ENCODE measurements at regions not wholly inside any gene's neighbourhood (a gene's known extent, or its start where the extent isn't known, plus 50 kb on each side); places are given as distances from the start of the nearest gene placed in this dataset.
A peak's percentile ranks its signal among the peaks of the same experiment; 100 is the strongest.
"Not testable (repeated sequence)": the region's sequence is repeated elsewhere in the genome, so short reads cannot be mapped to it uniquely, and the experiment has no call there.

- no peak for DNase-seq (ENCODE audit: extremely low spot score)
- TF ChIP-seq CTCF (IDR thresholded peaks at IDR 0.05; ENCODE audit: control extremely low read depth, extremely low read depth, low read depth, missing control alignments): no peak
- POLR2A ChIA-PET: no interaction called here
- CTCF ChIA-PET: interaction anchor here (3.1 kb wide), 1 partner anchor 14 kb away, joined by 12 read pairs; no protein-coding TSS in a partner anchor
These were observed 426.0 kb downstream of the FUT8 start for GRCh38 chr14:65838565-65838964.

- DNase-seq (ENCODE audit: extremely low spot score): no peak
- ChIA-PET POLR2A (no interaction called here), CTCF (interaction anchor here (3.1 kb wide), 1 partner anchor 15 kb away, joined by 12 read pairs; no protein-coding TSS in a partner anchor)
- TF ChIP-seq CTCF (IDR thresholded peaks at IDR 0.05; ENCODE audit: control extremely low read depth, extremely low read depth, low read depth, missing control alignments): no peak
These were observed 427.7 kb downstream of the FUT8 start for GRCh38 chr14:65840118-65840751.

GRCh38 chr14:65840786-65841185 lies 428.3 kb downstream of the FUT8 start:
- CTCF ChIA-PET: interaction anchor here (3.1 kb wide), 1 partner anchor 16 kb away, joined by 12 read pairs; no protein-coding TSS in a partner anchor

GRCh38 chr14:65846196-65846868 lies 433.8 kb downstream of the FUT8 start:
- TF ChIP-seq CTCF (IDR thresholded peaks at IDR 0.05; ENCODE audit: control extremely low read depth, extremely low read depth, low read depth, missing control alignments): no peak
- ChIA-PET POLR2A (no interaction called here), CTCF (interaction anchor here (1.3 to 4.5 kb wide), 3 partner anchors 21 to 81 kb away, joined by 3 to 27 read pairs (median 3); no protein-coding TSS in a partner anchor)
- DNase-seq (ENCODE audit: extremely low spot score): no peak

More at GRCh38 chr14:65840786-65841185, 428.3 kb downstream of the FUT8 start:
- no peak for TF ChIP-seq CTCF (IDR thresholded peaks at IDR 0.05; ENCODE audit: control extremely low read depth, extremely low read depth, low read depth, missing control alignments)
- POLR2A ChIA-PET: no interaction called here
- no peak for DNase-seq (ENCODE audit: extremely low spot score)

GRCh38 chr14:65847075-65847847 lies 434.7 kb downstream of the FUT8 start:
- ChIA-PET POLR2A (no interaction called here), CTCF (interaction anchor here (1.4 to 4.5 kb wide), 2 partner anchors 22 to 27 kb away, joined by 3 to 27 read pairs; no protein-coding TSS in a partner anchor)
- DNase-seq (ENCODE audit: extremely low spot score): peak; percentile 42
- TF ChIP-seq CTCF (IDR thresholded peaks at IDR 0.05; ENCODE audit: control extremely low read depth, extremely low read depth, low read depth, missing control alignments): no peak

- CTCF ChIA-PET; POLR2A ChIA-PET; DNase-seq (ENCODE audit: extremely low spot score): not testable (repeated sequence)
These were observed 435.4 kb downstream of the FUT8 start for GRCh38 chr14:65847931-65848330.
